Activated CD4-positive, alpha-beta T cell treated with anti-CD3 and anti-CD28 coated beads for 36 hours (primary cell): ENCODE measurements at regions not wholly inside any gene's neighbourhood (a gene's known extent, or its start where the extent isn't known, plus 50 kb on each side); places are given as distances from the start of the nearest gene placed in this dataset.
A peak's percentile ranks its signal among the peaks of the same experiment; 100 is the strongest.

Experiments
- ATAC-seq: fragments of 200-7000 bp; cut with Tn5 transposase; one replicate; pipeline ENCODE4 v1.10.0; 2021; ENCODE audit warnings: mild to moderate bottlenecking, moderate library complexity
- CTCF ChIA-PET: fragments of 350-600 bp; sonication (Branson Sonifier 250); formaldehyde crosslinking; loops from one replicate; lab custom pipeline; 2021; ENCODE audit warnings: antibody characterized with exemption; lab: Charles Lee
- POLR2A ChIA-PET: fragments of 350-600 bp; sonication (Branson Sonifier 250); formaldehyde crosslinking; loops from one replicate; lab custom pipeline; 2021; ENCODE audit warnings: antibody characterized with exemption, inconsistent platforms; lab: Charles Lee
- DNase-seq: peaks from one replicate; pipeline ENCODE4 v3.0.0-alpha.2; 2020
- H3K27ac Mint-ChIP-seq: one replicate; pipeline ENCODE4 v1.8.0; 2021; ENCODE audit warnings: mixed read lengths
- H3K27me3 Mint-ChIP-seq: one replicate; pipeline ENCODE4 v1.8.0; 2021; ENCODE audit warnings: mixed read lengths
- H3K36me3 Mint-ChIP-seq: one replicate; pipeline ENCODE4 v1.8.0; 2021; ENCODE audit warnings: low read depth, mixed read lengths
- H3K4me1 Mint-ChIP-seq: one replicate; pipeline ENCODE4 v1.8.0; 2021; ENCODE audit warnings: mixed read lengths
- H3K4me3 Mint-ChIP-seq: one replicate; pipeline ENCODE4 v1.8.0; 2021; ENCODE audit warnings: mild to moderate bottlenecking, moderate library complexity, mixed read lengths
- H3K9me3 Mint-ChIP-seq: one replicate; pipeline ENCODE4 v1.8.0; 2021; ENCODE audit warnings: low read depth, mixed read lengths
- intact Hi-C, 2 experiments: fragments of 100-400 bp; cut with DNase I in 1 of 2; cut with micrococcal nuclease in 1 of 2; formaldehyde crosslinking; loops; one replicate each; pipeline versions ENCODE4 v1.14.2 to v1.15.1; 2022 to 2024; cut with DNase I, micrococcal nuclease

DNA sequence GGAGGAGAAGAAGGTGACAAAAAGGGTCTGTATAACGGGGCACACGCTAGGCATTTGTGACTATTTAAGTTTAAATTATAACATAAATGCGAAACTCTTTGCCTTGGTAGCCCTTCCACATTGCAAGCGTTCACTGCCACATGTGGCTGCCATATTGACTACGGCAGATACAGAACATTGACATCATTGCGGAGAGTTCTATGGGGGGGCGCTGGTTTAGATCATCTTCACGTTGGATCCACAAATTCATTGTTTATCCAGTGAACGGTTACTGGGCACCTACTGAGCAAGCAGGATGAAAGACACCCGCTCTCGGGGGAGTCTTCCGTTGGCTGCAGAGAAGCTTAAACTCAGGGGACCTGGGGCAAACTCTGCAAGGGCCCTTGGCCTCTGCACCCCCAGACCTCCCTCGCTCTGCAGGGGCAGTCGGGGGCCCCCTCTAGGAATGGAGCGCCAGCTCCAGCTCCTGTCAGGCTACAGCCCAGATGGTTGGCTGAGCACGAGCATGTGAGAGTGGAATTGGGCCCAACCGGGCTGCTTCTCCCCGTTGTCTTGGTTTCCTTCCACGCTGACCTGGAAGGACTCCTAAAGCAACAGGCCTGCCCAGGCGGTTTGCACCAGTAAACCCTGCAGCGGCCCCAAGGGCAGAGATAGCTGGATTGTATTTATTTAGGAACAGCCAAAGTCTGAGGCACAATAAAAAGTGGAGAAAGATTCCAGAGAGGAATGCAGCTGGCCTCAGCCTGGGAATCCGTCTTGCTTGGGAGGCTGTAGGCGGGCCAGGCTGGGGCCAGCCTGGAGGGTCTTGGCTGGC, 172.2 kb downstream of the SEC14L1 start:
- no peak for DNase-seq
- Mint-ChIP-seq H3K27me3 (no peaks in the 10 kb centered on the region), H3K4me3 (no peak overlapping the region), H3K27ac (no peak overlapping the region), H3K36me3 (no peaks in the 10 kb centered on the region), H3K4me1 (no peaks in the 10 kb centered on the region), H3K9me3 (no peaks in the 10 kb centered on the region)
- ChIA-PET POLR2A (interaction anchor here (0.6 kb wide), 1 partner anchor 180 kb away, joined by 3 read pairs; no protein-coding TSS in a partner anchor), CTCF (interaction anchor here (1.0 kb wide), 1 partner anchor 210 kb away, joined by 3 read pairs; no protein-coding TSS in a partner anchor)
- intact Hi-C loops, result no loop called here
- no peak for ATAC-seq

DNA sequence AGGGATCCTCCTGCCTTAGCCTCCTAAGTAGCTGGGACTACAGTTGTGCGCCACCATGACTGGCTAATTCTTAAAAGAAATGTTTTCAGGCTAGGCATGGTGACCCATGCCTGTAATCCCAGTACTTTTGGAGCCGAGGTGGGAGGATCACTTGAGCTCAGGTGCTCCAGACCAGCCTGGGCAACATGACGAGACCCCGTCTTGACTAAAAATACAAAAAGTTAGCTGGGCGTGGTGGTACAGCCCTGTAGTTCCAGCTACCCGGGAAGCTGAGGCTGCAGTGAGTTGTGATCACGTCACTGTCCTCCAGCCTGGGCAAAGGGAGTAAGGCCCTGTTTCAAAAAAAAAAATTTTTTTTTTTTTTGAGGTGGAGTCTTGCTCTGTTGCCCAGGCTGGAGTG, 173.1 kb downstream of the SEC14L1 start:
- POLR2A ChIA-PET, result interaction anchor here (0.6 kb wide), 1 partner anchor 46 kb away, joined by 3 read pairs; no protein-coding TSS in a partner anchor
- ATAC-seq (no peak), DNase-seq (no peak)
- Mint-ChIP-seq H3K9me3 (no peaks in the 10 kb centered on the region), H3K27me3 (no peaks in the 10 kb centered on the region), H3K4me3 (no peak overlapping the region), H3K36me3 (no peaks in the 10 kb centered on the region), H3K4me1 (peaks cover 3% of the 10 kb centered on the region), H3K27ac (no peak overlapping the region)
- CTCF ChIA-PET, result interaction anchor here (0.6 kb wide), 1 partner anchor 80 kb away, joined by 3 read pairs; no protein-coding TSS in a partner anchor
- intact Hi-C loops, result no loop called here

DNA sequence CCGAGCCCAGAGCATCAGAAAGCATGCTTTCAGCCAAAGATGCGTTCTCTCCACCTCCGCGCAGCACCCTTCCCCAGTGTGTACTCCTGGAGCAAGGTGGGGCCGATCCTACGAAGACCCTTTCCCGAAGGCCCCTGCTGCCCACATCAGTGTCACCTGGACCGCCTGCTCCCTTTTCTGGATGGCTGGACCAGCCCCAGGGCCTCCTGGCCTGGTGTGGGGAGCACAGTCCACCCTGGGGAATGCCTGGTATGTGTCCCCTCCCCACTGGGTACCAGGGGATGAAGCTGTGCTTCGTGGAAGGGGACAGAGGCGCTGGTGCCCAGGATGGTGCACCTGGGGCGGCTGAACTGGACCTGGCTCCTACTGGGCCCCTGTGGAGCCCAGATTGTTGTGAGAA, 173.8 kb downstream of the SEC14L1 start:
- Mint-ChIP-seq H3K4me3 (no peak overlapping the region), H3K4me1 (peaks cover 10% of the 10 kb centered on the region), H3K36me3 (no peaks in the 10 kb centered on the region), H3K9me3 (no peaks in the 10 kb centered on the region), H3K27ac (no peak overlapping the region), H3K27me3 (no peaks in the 10 kb centered on the region)
- ChIA-PET CTCF (no interaction called here), POLR2A (no interaction called here)
- DNase-seq (no peak), ATAC-seq (no peak)
- intact Hi-C loops, result no loop called here

- ChIA-PET CTCF (no interaction called here), POLR2A (no interaction called here)
- DNase-seq (no peak), ATAC-seq (no peak)
- H3K36me3 Mint-ChIP-seq, result no peaks in the 10 kb centered on the region
- intact Hi-C loops, result no loop called here
- no peaks in the 10 kb centered on the region for H3K27me3 Mint-ChIP-seq
- H3K4me3 Mint-ChIP-seq, result no peak overlapping the region
- H3K4me1 Mint-ChIP-seq, result peaks cover 15% of the 10 kb centered on the region
- no peaks in the 10 kb centered on the region for H3K9me3 Mint-ChIP-seq
- H3K27ac Mint-ChIP-seq, result no peak overlapping the region
Observed at GRCh38 chr17:77315010-77315409, 174.2 kb downstream of the SEC14L1 start.

DNA sequence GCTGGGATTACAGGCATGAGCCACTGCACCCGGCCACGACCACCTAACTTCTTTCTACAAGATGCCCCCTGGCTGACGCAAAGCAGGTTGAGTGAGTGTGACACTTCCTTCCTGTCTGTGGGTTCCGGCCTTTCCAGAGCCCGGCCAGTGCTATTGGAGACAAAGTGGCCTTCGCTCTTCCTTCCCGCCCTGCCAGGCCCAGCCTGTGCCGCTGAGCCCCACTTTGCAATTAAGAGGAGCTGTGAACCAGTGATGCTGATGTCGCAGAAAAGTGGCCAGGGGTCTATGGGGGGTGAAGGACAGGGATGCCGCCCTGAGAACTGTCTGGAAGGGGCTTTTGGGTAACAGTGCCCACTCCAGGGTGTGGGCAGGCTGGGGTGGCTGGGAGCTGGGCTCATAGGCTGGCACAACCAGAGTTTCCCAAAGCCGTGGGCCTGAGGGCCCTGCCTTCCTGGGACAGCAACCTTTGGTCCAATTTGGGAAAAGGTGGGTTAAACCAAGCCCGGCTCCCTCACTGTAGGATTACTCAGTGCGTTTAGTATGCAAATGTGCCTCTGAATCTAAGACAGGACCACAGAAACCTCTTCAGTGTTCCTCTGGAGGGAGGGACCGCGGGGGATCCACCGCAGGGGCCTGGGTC, 174.9 kb downstream of the SEC14L1 start:
- ChIA-PET POLR2A (no interaction called here), CTCF (no interaction called here)
- Mint-ChIP-seq H3K4me1 (peaks cover 19% of the 10 kb centered on the region), H3K36me3 (no peaks in the 10 kb centered on the region), H3K27ac (no peak overlapping the region), H3K9me3 (no peaks in the 10 kb centered on the region), H3K4me3 (no peak overlapping the region), H3K27me3 (no peaks in the 10 kb centered on the region)
- DNase-seq, result no peak
- ATAC-seq, result no peak
- intact Hi-C loops, result no loop called here

GRCh38 chr17:77316191-77316641, 175.4 kb downstream of the SEC14L1 start:
- H3K4me3 Mint-ChIP-seq, result no peak overlapping the region

DNA sequence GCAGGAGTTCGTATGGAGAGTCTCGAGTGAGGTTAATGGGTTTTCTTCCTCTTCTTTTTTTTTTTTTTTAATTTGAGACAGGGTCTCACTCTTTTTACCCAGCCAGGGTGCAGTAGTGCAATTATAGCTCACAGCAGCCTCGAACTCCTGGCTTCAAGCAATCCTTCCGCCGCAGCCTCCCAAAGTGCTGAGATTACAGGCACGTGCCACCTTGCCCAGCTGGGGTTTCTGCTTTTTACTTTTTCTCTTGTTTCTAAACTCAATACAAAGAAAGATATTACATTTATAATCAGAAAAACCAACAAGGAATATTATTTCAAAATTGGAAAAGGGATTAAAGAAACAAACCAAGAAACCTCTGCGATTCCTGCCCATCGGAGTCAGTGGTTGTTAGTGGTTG, 175.9 kb downstream of the SEC14L1 start:
- Mint-ChIP-seq H3K4me3 (no peak overlapping the region), H3K9me3 (no peaks in the 10 kb centered on the region), H3K4me1 (peaks cover 20% of the 10 kb centered on the region), H3K36me3 (no peaks in the 10 kb centered on the region), H3K27me3 (no peaks in the 10 kb centered on the region), H3K27ac (no peak overlapping the region)
- POLR2A ChIA-PET, result no interaction called here
- CTCF ChIA-PET, result no interaction called here
- intact Hi-C loops, result no loop called here
- ATAC-seq (no peak), DNase-seq (no peak)

More at GRCh38 chr17:77316191-77316641, 175.4 kb downstream of the SEC14L1 start:
- ChIA-PET CTCF (no interaction called here), POLR2A (no interaction called here)
- Mint-ChIP-seq H3K36me3 (no peaks in the 10 kb centered on the region), H3K27me3 (no peaks in the 10 kb centered on the region), H3K27ac (no peak overlapping the region), H3K4me1 (peaks cover 20% of the 10 kb centered on the region), H3K9me3 (no peaks in the 10 kb centered on the region)
- intact Hi-C loops, result no loop called here
- no peak for DNase-seq
- ATAC-seq, result no peak

DNA sequence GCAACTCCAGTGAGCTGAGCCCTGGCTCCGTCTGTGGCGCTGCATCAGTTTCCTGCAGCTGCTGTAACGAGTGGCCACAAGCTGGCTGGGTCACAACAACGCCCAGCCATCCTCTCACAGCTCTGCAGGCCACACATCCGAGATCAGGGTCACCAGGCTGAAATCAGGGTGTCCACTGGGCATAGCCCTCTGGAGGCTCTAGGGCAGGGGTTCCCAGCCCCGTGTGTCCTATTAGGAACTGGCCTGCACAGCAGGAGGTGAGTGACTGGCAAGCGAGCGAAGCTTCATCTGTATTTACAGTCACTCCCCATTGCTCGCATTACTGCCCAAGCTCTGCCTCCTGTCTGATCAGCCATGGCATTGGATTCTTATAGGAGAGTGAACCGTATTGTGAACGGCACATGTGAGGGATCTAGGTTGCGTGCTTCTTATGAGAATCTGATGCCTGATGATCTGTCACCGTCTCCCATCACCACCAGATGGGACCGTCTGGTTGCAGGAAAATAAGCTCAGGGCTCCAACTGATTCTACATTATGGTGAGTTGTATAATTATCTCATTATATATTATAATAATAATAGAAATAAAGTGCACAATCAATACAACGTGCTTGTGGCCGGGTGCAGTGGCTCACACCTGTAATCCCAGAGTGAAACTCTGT, 176.5 kb downstream of the SEC14L1 start:
- H3K4me3 Mint-ChIP-seq, result no peak overlapping the region
- no peaks in the 10 kb centered on the region for H3K27me3 Mint-ChIP-seq
- H3K36me3 Mint-ChIP-seq, result no peaks in the 10 kb centered on the region
- POLR2A ChIA-PET, result no interaction called here
- ATAC-seq (no peak), DNase-seq (no peak)
- no peaks in the 10 kb centered on the region for H3K9me3 Mint-ChIP-seq
- intact Hi-C loops, result no loop called here
- peaks cover 20% of the 10 kb centered on the region for H3K4me1 Mint-ChIP-seq
- CTCF ChIA-PET, result interaction anchor here (0.6 kb wide), 1 partner anchor 15 kb away, joined by 3 read pairs; no protein-coding TSS in a partner anchor
- H3K27ac Mint-ChIP-seq, result no peak overlapping the region

GRCh38 chr17:77318021-77318420, 177.3 kb downstream of the SEC14L1 start:
- Mint-ChIP-seq H3K36me3 (no peaks in the 10 kb centered on the region), H3K4me3 (no peak overlapping the region), H3K9me3 (no peaks in the 10 kb centered on the region), H3K4me1 (peaks cover 20% of the 10 kb centered on the region), H3K27me3 (no peaks in the 10 kb centered on the region), H3K27ac (no peak overlapping the region)
- POLR2A ChIA-PET, result no interaction called here
- ATAC-seq (no peak), DNase-seq (no peak)
- intact Hi-C loops, result no loop called here
- CTCF ChIA-PET, result interaction anchor here (0.6 kb wide), 1 partner anchor 14 kb away, joined by 3 read pairs; no protein-coding TSS in a partner anchor

- intact Hi-C loops, result no loop called here
- DNase-seq (no peak), ATAC-seq (no peak)
- H3K27ac Mint-ChIP-seq, result peak overlapping the region; percentile 84
- POLR2A ChIA-PET, result no interaction called here
- H3K36me3 Mint-ChIP-seq, result no peaks in the 10 kb centered on the region
- peaks cover 23% of the 10 kb centered on the region for H3K4me1 Mint-ChIP-seq
- no peaks in the 10 kb centered on the region for H3K9me3 Mint-ChIP-seq
- peak overlapping the region; percentile 70 for H3K4me3 Mint-ChIP-seq
- no peaks in the 10 kb centered on the region for H3K27me3 Mint-ChIP-seq
- CTCF ChIA-PET, result no interaction called here
Observed at GRCh38 chr17:77318491-77319210, 177.9 kb downstream of the SEC14L1 start.
